ENCODE measurements at regions not wholly inside any gene's neighbourhood (a gene's known extent, or its start where the extent isn't known, plus 50 kb on each side); places are given as distances from the start of the nearest gene placed in this dataset.
A peak's percentile ranks its signal among the peaks of the same experiment; 100 is the strongest.
"Not testable (repeated sequence)": the region's sequence is repeated elsewhere in the genome, so short reads cannot be mapped to it uniquely, and the experiment has no call there.

GRCh38 chr21:34274001-34274400 is 89.8 kb upstream of the KCNE2 start:
- DNase-seq = no peak

GRCh38 chr21:34276711-34277425 is 86.9 kb upstream of the KCNE2 start:
- DNase-seq = no peak

GRCh38 chr21:34278451-34278850 is 85.4 kb upstream of the KCNE2 start:
- no peak for DNase-seq

GRCh38 chr21:34279285-34279684 is 84.5 kb upstream of the KCNE2 start:
- no peak for DNase-seq

GRCh38 chr21:34279883-34280282 is 83.9 kb upstream of the KCNE2 start:
- DNase-seq = no peak

GRCh38 chr21:34280389-34280795 is 83.4 kb upstream of the KCNE2 start:
- peak; percentile 74 for DNase-seq

- peak; percentile 64 for DNase-seq
These were observed 82.8 kb upstream of the KCNE2 start for GRCh38 chr21:34280959-34281358.

- DNase-seq = no peak
These were observed 81.6 kb upstream of the KCNE2 start for GRCh38 chr21:34282223-34282622.

GRCh38 chr21:34284666-34285065 is 79.1 kb upstream of the KCNE2 start:
- no peak for DNase-seq

GRCh38 chr21:34288042-34288441 is 75.8 kb upstream of the KCNE2 start:
- not testable (repeated sequence) for DNase-seq

- no peak for DNase-seq
These were observed 74.0 kb upstream of the KCNE2 start for GRCh38 chr21:34289856-34290255.

GRCh38 chr21:34296878-34297277 is 66.9 kb upstream of the KCNE2 start:
- DNase-seq = no peak

- no peak for DNase-seq
These were observed 65.2 kb upstream of the KCNE2 start for GRCh38 chr21:34298534-34299167.

- DNase-seq = no peak
These were observed 64.7 kb upstream of the KCNE2 start for GRCh38 chr21:34299168-34299539.

GRCh38 chr21:34302521-34302920 is 61.3 kb upstream of the KCNE2 start:
- no peak for DNase-seq

- DNase-seq = no peak
These were observed 57.9 kb upstream of the KCNE2 start for GRCh38 chr21:34305605-34306604.

GRCh38 chr21:34307991-34308532 is 55.7 kb upstream of the KCNE2 start:
- no peak for DNase-seq

- no peak for DNase-seq
These were observed 52.1 kb upstream of the KCNE2 start for GRCh38 chr21:34311561-34312330.

- DNase-seq = no peak
These were observed 50.7 kb upstream of the KCNE2 start for GRCh38 chr21:34313116-34313515.
